GM18867 (cell line): ENCODE measurements at regions not wholly inside any gene's neighbourhood (a gene's known extent, or its start where the extent isn't known, plus 50 kb on each side); places are given as distances from the start of the nearest gene placed in this dataset.

Source experiments
- ATAC-seq: cut with Tn5 transposase; IDR thresholded peaks from one replicate; pipeline ENCODE4 v1.9.1; 2021; ENCODE audit warnings: mild to moderate bottlenecking, moderate library complexity; ENCODE audit not compliant: unreplicated experiment

GRCh38 chr2:235247001-235247400 lies 246.8 kb upstream of the AGAP1 start:
- ATAC-seq = no peak

GRCh38 chr2:235255693-235256092 lies 238.2 kb upstream of the AGAP1 start:
- no peak for ATAC-seq

GRCh38 chr2:235257590-235257989 lies 236.3 kb upstream of the AGAP1 start:
- no peak for ATAC-seq

- no peak for ATAC-seq
These were observed 231.1 kb upstream of the AGAP1 start for GRCh38 chr2:235262750-235263149.

- no peak for ATAC-seq
These were observed 230.4 kb upstream of the AGAP1 start for GRCh38 chr2:235263205-235264120.

GRCh38 chr2:235264121-235264493 lies 229.7 kb upstream of the AGAP1 start:
- no peak for ATAC-seq

GRCh38 chr2:235264512-235264911 lies 229.3 kb upstream of the AGAP1 start:
- no peak for ATAC-seq

- ATAC-seq = no peak
These were observed 228.4 kb upstream of the AGAP1 start for GRCh38 chr2:235265348-235265965.

- ATAC-seq = no peak
These were observed 226.6 kb upstream of the AGAP1 start for GRCh38 chr2:235267251-235267650.

- no peak for ATAC-seq
These were observed 225.3 kb upstream of the AGAP1 start for GRCh38 chr2:235268535-235268934.

- ATAC-seq = peak; percentile 56
These were observed 223.6 kb upstream of the AGAP1 start for GRCh38 chr2:235270291-235270690.

- ATAC-seq = peak; percentile 95
These were observed 222.9 kb upstream of the AGAP1 start for GRCh38 chr2:235270956-235271355.

- no peak for ATAC-seq
These were observed 221.9 kb upstream of the AGAP1 start for GRCh38 chr2:235271936-235272335.

GRCh38 chr2:235274023-235274422 lies 219.8 kb upstream of the AGAP1 start:
- no peak for ATAC-seq

- no peak for ATAC-seq
These were observed 216.4 kb upstream of the AGAP1 start for GRCh38 chr2:235277485-235277884.

GRCh38 chr2:235278771-235279355 lies 215.0 kb upstream of the AGAP1 start:
- ATAC-seq = no peak

GRCh38 chr2:235279965-235280364 lies 213.9 kb upstream of the AGAP1 start:
- no peak for ATAC-seq

- no peak for ATAC-seq
These were observed 210.6 kb upstream of the AGAP1 start for GRCh38 chr2:235283246-235283645.

- ATAC-seq = no peak
These were observed 207.0 kb upstream of the AGAP1 start for GRCh38 chr2:235286622-235287374.

GRCh38 chr2:235287375-235287733 lies 206.5 kb upstream of the AGAP1 start:
- ATAC-seq = no peak

- ATAC-seq = no peak
These were observed 202.4 kb upstream of the AGAP1 start for GRCh38 chr2:235291461-235291860.
